Activated CD8-positive, alpha-beta T cell treated with anti-CD3 and anti-CD28 coated beads, Interleukin-2, amount 10 ng/mL, durations not matched to agents 7 days and 5 days (primary cell): ENCODE measurements at regions not wholly inside any gene's neighbourhood (a gene's known extent, or its start where the extent isn't known, plus 50 kb on each side); places are given as distances from the start of the nearest gene placed in this dataset.
"Not testable (repeated sequence)": the region's sequence is repeated elsewhere in the genome, so short reads cannot be mapped to it uniquely, and the experiment has no call there.

ENCODE experiments used
- ATAC-seq: fragments of 150-1000 bp; cut with Tn5 transposase; one replicate; pipeline ENCODE4 v1.10.0; 2021; ENCODE audit warnings: moderate library complexity
- CTCF ChIA-PET: fragments of 350-600 bp; sonication (Branson Sonifier 250); formaldehyde crosslinking; loops from one replicate; lab custom pipeline; 2021; ENCODE audit warnings: antibody characterized with exemption; lab: Charles Lee
- POLR2A ChIA-PET: fragments of 350-600 bp; sonication (Branson Sonifier 250); formaldehyde crosslinking; loops from one replicate; lab custom pipeline; 2021; ENCODE audit warnings: antibody characterized with exemption; lab: Charles Lee
- DNase-seq: peaks from one replicate; pipeline ENCODE4 v3.0.0-alpha.2; 2020
- H3K27ac Mint-ChIP-seq: one replicate; pipeline ENCODE4 v1.8.0; 2021; ENCODE audit warnings: mild to moderate bottlenecking, mixed read lengths
- H3K27me3 Mint-ChIP-seq: one replicate; pipeline ENCODE4 v1.8.0; 2021; ENCODE audit warnings: low read depth, mixed read lengths
- H3K36me3 Mint-ChIP-seq: one replicate; pipeline ENCODE4 v1.8.0; 2021; ENCODE audit warnings: low read depth, mixed read lengths
- H3K4me1 Mint-ChIP-seq: one replicate; pipeline ENCODE4 v1.8.0; 2021; ENCODE audit warnings: low read depth, mixed read lengths
- H3K4me3 Mint-ChIP-seq: one replicate; pipeline ENCODE4 v1.8.0; 2021; ENCODE audit warnings: mild to moderate bottlenecking, mixed read lengths
- H3K9me3 Mint-ChIP-seq: one replicate; pipeline ENCODE4 v1.8.0; 2022; ENCODE audit warnings: mixed read lengths; ENCODE audit not compliant: insufficient read depth

DNA sequence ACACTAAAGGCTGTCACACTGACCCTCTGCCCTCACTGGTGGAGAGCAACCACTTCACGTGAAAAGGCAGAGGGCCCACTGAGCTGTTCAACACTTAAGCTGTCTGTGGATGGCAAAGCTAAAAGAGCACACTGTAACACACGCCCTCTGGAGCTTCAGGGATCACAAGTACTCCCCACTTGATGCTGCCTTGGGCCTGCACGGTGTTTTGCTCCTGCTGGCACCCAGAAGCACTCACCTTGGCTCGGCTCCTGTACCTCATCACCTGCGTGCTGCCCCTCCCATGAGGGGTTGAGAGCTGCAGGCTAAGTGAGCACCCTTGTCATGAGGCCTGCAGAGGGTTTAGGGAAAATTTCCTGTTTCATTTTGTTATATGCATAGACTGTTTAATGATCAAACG, 96.0 kb downstream of the PROP1 start:
- H3K4me3 Mint-ChIP-seq, H3K27ac Mint-ChIP-seq, H3K27me3 Mint-ChIP-seq, POLR2A ChIA-PET, DNase-seq, H3K4me1 Mint-ChIP-seq, CTCF ChIA-PET, ATAC-seq, H3K36me3 Mint-ChIP-seq, H3K9me3 Mint-ChIP-seq: not testable (repeated sequence)

GRCh38 chr5:177894681-177895453, 101.2 kb downstream of the PROP1 start:
- H3K9me3 Mint-ChIP-seq, H3K4me1 Mint-ChIP-seq, DNase-seq, H3K36me3 Mint-ChIP-seq, H3K27me3 Mint-ChIP-seq, ATAC-seq, POLR2A ChIA-PET, H3K4me3 Mint-ChIP-seq, CTCF ChIA-PET, H3K27ac Mint-ChIP-seq: not testable (repeated sequence)

DNA sequence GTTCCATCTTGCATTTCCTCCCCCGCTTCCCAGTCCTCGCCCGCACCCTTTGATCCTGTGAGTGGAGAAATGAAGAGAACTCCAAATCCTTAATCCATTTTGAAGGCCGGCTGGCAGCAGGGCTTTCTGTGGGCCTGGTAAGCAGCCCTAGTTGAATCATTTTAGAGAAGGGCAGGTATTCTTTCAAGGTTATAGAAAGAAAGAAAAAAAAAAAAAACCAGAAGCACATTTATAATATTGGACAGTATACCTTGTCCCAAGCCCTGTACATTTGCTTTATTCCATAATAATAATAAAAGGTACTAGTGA, 103.7 kb downstream of the PROP1 start:
- DNase-seq, H3K4me3 Mint-ChIP-seq, CTCF ChIA-PET: not testable (repeated sequence)

DNA sequence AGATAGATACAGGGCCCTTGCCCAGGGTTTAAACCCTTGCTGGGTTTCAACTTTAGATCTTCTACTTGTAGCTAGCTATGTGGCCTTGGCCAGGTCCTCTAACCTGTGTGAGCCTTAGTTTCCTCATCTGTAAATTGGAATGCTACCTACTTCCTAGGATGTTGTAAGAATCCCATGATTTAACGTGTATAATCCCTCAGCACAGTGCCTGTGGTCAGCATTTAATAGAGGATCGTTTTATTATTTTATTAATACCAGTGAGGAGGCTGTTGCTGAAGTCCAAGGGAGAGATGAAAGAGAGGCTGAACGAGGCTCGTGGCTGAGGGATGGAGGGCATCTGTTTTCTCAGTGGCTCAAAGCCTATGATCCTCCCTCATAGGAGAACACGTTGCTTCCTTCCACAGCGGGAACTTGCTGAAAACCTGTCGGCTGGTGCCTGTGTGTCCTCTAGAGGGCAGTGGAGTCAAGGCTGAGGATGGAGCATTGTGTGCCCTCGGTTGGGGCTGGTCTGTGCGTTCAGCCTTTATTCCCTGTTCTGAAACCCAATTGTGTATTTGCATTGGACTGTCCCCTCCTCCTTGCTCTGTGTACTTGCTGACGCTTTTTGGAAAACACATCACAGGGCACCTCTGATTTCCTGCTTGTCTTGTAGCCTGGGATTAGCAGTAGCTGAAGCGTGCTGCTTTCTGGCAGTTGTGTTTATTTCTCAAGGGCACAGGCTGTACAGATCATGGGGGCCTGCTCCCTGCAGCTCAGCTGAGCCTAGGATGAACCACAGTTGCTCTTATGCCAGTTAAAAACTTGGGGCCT, 104.3 kb downstream of the PROP1 start:
- DNase-seq, result peak; percentile 47
- H3K9me3 Mint-ChIP-seq, H3K36me3 Mint-ChIP-seq, H3K4me1 Mint-ChIP-seq, CTCF ChIA-PET, POLR2A ChIA-PET, H3K4me3 Mint-ChIP-seq, H3K27ac Mint-ChIP-seq, H3K27me3 Mint-ChIP-seq: not testable (repeated sequence)
- peak; percentile 92 for ATAC-seq

More for the DNA sequence above, 103.7 kb downstream of the PROP1 start:
- H3K36me3 Mint-ChIP-seq, ATAC-seq, H3K9me3 Mint-ChIP-seq, POLR2A ChIA-PET, H3K27me3 Mint-ChIP-seq, H3K27ac Mint-ChIP-seq, H3K4me1 Mint-ChIP-seq: not testable (repeated sequence)

DNA sequence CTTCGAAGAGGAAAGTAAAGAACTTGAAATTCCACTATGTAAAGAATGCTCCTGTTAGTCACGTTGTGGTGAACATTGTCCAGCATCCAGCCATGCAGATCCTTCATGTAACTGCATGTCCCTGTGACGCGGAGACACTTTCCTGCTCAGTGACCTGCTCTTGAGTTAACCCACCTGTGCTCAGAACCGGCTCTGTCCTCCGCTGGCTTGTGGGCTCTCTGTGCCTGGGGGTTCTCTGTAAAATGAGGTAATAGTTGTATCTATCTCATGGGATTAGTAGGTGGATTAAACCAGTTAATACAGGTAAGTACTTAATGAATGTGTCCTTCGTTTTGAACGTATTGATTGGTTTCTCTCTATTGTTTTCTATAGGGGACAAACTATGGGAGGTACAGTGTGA, 100.6 kb upstream of the FAM153A start:
- H3K9me3 Mint-ChIP-seq, CTCF ChIA-PET, H3K27me3 Mint-ChIP-seq, H3K36me3 Mint-ChIP-seq, H3K4me3 Mint-ChIP-seq, POLR2A ChIA-PET, ATAC-seq, H3K4me1 Mint-ChIP-seq, DNase-seq, H3K27ac Mint-ChIP-seq: not testable (repeated sequence)

- POLR2A ChIA-PET, result not testable (repeated sequence)
These were observed 93.2 kb upstream of the FAM153A start for GRCh38 chr5:177875900-177876238.

GRCh38 chr5:177875013-177875899, 92.6 kb upstream of the FAM153A start:
- H3K9me3 Mint-ChIP-seq, POLR2A ChIA-PET, H3K27me3 Mint-ChIP-seq, H3K4me1 Mint-ChIP-seq, CTCF ChIA-PET, H3K36me3 Mint-ChIP-seq, H3K27ac Mint-ChIP-seq: not testable (repeated sequence)
- DNase-seq (peak; percentile 51), ATAC-seq (peak; percentile 93)
- H3K4me3 Mint-ChIP-seq, result peak overlapping the region; percentile 77

More at GRCh38 chr5:177875900-177876238, 93.2 kb upstream of the FAM153A start:
- peak; percentile 47 for ATAC-seq
- H3K9me3 Mint-ChIP-seq, H3K4me1 Mint-ChIP-seq, DNase-seq, H3K36me3 Mint-ChIP-seq, H3K27me3 Mint-ChIP-seq, CTCF ChIA-PET, H3K27ac Mint-ChIP-seq: not testable (repeated sequence)
- H3K4me3 Mint-ChIP-seq, result peak overlapping the region; percentile 77

DNA sequence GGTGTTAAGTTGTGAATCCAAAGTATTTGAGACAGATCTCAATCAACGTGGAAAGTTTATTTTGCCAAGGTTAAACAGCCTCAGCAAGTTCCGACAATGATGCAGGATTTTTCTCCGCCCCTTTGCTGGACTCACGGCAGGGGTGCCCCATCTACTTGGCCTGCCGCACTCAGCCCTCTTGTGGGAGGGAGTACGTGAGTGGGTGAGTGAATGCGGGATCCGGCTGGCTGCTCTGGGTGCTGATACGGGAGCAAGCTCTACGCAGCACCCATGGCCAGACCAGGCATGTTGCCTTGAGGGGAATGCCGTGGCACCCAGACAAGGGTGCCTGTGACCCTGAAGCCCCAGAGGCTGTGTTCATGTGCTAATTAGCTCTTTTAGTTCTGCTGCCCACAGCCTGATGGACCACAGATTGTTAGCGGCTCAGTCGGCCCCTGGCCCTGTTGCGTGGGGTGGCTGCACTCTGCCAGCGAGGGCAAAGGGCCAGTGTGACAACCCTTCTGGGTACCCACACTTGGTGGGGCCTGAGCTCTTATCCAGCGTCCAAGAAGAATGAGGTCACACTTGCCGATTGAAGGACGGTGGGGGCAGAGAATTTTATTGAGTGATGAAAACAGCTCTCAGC, 81.2 kb upstream of the FAM153A start:
- ATAC-seq, H3K27ac Mint-ChIP-seq, H3K4me1 Mint-ChIP-seq, CTCF ChIA-PET, POLR2A ChIA-PET, DNase-seq, H3K4me3 Mint-ChIP-seq, H3K27me3 Mint-ChIP-seq, H3K9me3 Mint-ChIP-seq, H3K36me3 Mint-ChIP-seq: not testable (repeated sequence)

GRCh38 chr5:177857642-177858200, 75.0 kb upstream of the FAM153A start:
- H3K36me3 Mint-ChIP-seq, CTCF ChIA-PET, ATAC-seq, H3K27ac Mint-ChIP-seq, H3K27me3 Mint-ChIP-seq, DNase-seq, POLR2A ChIA-PET, H3K4me3 Mint-ChIP-seq, H3K9me3 Mint-ChIP-seq, H3K4me1 Mint-ChIP-seq: not testable (repeated sequence)

GRCh38 chr5:177856474-177856873, 73.8 kb upstream of the FAM153A start:
- ATAC-seq, H3K9me3 Mint-ChIP-seq, POLR2A ChIA-PET, CTCF ChIA-PET, H3K27ac Mint-ChIP-seq, DNase-seq, H3K4me3 Mint-ChIP-seq, H3K27me3 Mint-ChIP-seq, H3K36me3 Mint-ChIP-seq, H3K4me1 Mint-ChIP-seq: not testable (repeated sequence)

DNA sequence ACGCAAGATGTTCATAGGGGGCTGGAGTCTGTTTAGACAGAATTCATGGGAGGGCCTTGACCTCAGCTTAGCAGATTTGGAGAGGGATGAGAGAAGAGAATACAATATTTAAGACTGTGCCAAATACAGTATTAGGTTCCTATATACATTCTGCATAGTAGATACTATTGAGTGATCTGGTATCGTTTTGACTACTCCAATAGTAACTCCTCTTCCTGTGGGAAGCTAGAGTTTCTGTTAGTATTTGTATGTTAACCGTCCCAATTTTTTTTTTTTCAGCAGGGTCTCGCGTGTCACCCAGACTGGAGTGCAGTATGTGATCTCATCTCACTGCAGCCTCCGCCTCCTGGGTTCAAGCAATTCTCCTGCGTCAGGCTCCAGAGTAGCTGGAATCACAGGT, 65.2 kb upstream of the FAM153A start:
- ATAC-seq, result not testable (repeated sequence)

More for the DNA sequence above, 65.2 kb upstream of the FAM153A start:
- H3K36me3 Mint-ChIP-seq, H3K4me1 Mint-ChIP-seq, H3K4me3 Mint-ChIP-seq, H3K27me3 Mint-ChIP-seq, H3K27ac Mint-ChIP-seq, DNase-seq, H3K9me3 Mint-ChIP-seq, POLR2A ChIA-PET, CTCF ChIA-PET: not testable (repeated sequence)
